ENCODE measurements at regions not wholly inside any gene's neighbourhood (a gene's known extent, or its start where the extent isn't known, plus 50 kb on each side); places are given as distances from the start of the nearest gene placed in this dataset.

- no peak for DNase-seq
These were observed 52.2 kb upstream of the DTNBP1 start for GRCh38 chr6:15715060-15715459.

DNA sequence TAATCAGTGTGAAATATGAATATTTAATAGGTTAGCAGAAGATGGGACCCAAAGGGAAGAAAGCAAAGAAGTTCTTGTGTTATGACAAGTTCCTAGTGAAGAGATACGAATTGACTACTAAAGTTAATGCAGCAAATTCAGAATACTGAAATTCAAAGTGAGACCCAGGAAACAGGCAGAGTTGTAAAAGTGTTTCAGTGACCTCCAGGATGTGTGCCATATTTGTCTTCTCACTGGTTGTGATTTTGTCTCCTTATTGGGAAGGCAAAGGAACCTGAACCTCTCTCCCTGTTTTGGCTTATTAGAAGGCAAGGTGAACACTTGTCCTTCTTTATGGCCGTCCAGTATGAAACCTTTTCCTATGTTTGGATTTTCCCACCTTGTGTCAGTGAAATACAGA is 51.8 kb upstream of the DTNBP1 start:
- DNase-seq = no peak

- no peak for DNase-seq
These were observed 50.5 kb upstream of the DTNBP1 start for GRCh38 chr6:15713325-15713724.

- DNase-seq = no peak
These were observed 50.0 kb upstream of the DTNBP1 start for GRCh38 chr6:15712797-15713196.

All from activated CD4-positive, alpha-beta T cell treated with anti-CD3 and anti-CD28 coated beads, Interleukin-2, amount 50 U/mL, for 1 hour (primary cell).